COLO829 (cell line): ENCODE measurements at regions not wholly inside any gene's neighbourhood (a gene's known extent, or its start where the extent isn't known, plus 50 kb on each side); places are given as distances from the start of the nearest gene placed in this dataset.
"Not testable (repeated sequence)": the region's sequence is repeated elsewhere in the genome, so short reads cannot be mapped to it uniquely, and the experiment has no call there.

ENCODE experiments used
- DNase-seq: peaks from one replicate; pipeline ENCODE4 v3.0.0; 2012; ENCODE audit warnings: low spot score

DNA sequence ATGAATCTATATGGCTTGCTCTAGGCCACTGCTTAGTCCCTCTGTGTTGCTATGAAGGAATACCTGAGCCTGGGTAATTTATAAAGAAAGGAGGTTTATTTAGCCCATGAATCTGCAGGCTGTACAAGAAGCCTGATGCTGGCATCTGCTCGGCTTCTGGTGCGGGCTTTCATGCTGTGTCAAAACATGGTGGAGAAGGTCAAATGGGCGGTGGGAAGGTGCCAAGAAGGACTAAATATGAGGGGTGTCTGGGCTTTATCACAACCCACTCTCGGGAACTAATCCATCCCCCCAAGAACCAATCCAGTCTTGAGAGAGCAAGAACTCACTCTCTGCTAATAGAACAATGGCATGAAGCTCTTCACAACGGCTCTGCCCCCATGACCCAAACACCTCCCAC lies 481.6 kb downstream of the EIPR1 start:
- DNase-seq = no peak

- DNase-seq = not testable (repeated sequence)
These were observed 483.6 kb downstream of the EIPR1 start for GRCh38 chr2:2894011-2894410.

- no peak for DNase-seq
These were observed 484.7 kb downstream of the EIPR1 start for GRCh38 chr2:2892892-2893291.

GRCh38 chr2:2892378-2892777 lies 485.2 kb downstream of the EIPR1 start:
- DNase-seq = no peak

DNA sequence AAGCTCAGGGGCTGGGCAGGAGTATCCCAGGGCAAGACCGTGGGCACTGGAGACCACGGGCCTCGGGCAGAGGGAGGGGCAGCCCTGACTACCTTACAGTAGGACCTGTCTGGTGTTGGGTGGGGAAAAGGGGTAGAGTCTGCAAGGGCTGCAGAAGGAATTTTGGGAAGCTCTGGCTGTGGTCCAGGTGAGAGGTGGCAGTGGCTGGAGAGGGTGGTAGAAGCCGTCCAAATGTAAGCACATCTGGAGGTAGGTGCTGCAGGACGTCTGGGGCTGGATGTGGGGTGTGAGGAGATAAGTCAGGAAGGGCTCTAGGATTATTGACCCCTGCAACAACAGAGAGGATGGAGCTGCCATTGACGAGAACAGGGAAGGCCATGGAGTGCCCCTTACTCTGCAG lies 486.7 kb downstream of the EIPR1 start:
- DNase-seq = no peak

DNA sequence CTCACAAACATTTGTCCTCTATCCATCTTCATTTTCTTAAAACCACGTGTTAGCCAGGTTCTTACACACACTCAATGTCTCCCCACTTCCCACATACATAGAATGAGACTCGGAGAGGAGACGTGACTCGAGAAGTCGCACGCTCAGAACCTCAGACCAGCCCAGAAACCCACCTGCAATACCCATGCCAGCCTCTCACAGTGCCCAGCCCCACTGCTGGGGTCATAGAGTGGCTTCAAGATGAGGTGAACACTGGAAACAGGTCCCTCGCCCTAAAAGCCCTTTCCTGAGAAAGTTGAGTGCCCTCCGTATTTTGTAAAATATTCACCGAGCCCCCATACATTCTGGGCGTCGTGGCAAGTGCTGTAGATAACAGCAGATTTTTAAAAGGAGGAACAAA lies 487.4 kb downstream of the EIPR1 start:
- DNase-seq = no peak

DNA sequence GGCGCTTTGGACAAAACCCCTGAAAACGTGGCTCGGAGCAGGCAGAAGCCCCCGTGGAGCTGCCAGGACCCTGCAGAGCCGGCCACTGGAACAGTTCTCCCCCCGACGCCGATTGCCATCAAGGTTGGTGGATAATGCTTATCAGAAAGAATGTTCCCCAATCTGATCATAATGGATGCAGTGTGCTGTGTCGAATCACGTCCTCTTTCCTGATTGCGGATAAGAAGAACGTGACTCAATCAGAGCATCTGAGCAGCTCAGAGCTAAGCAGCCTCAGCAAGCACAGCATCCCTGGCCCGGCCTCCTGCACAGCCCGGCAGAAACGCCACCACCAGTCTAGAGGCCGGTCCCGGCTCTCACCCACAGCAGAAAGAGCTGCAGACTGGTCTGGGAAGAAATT lies 488.0 kb downstream of the EIPR1 start:
- no peak for DNase-seq

GRCh38 chr2:2889141-2889540 lies 488.5 kb downstream of the EIPR1 start:
- DNase-seq = no peak

- no peak for DNase-seq
These were observed 489.7 kb downstream of the EIPR1 start for GRCh38 chr2:2887772-2888387.

GRCh38 chr2:2886922-2887321 lies 490.7 kb downstream of the EIPR1 start:
- no peak for DNase-seq

DNA sequence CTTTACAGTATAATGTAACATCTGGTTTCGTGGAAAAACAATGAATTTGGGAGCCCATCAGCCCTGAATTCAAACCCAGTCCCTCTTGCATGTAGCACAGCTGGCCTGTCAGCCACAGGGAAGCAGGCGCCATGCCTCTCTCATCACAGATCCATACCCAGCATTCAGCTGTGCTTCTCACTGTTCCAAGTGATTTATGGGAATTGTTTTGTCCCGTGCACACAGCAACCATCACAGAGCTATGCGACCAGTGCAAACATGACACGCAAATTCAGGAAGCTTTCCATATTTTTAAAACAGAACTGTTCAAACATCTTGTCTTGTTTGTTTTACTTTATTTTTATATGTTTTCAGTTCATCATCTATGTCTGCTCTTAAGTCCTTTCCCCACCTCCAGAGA lies 496.1 kb downstream of the EIPR1 start:
- no peak for DNase-seq

DNA sequence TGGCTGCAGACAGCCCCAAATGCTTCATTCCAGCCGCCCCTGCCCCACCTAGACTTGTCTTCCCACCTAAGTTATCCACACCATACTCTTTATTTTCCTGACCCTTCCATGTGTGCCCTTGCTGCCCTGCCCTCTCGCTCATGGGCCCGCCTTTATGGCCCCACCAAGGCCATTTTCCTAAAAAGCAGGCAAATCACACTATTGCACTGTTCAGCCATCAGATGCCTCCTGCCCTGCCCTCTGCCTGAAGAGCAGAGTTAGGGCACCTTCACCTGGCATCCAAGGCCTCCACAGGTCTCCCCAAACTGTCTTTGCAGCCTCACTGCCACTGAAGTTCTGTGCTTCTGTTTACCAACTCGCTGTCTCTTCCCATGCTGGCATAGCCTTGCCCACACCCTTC lies 496.7 kb downstream of the EIPR1 start:
- no peak for DNase-seq

GRCh38 chr2:2879781-2880180 lies 497.8 kb downstream of the EIPR1 start:
- DNase-seq = no peak

- no peak for DNase-seq
These were observed 498.5 kb downstream of the EIPR1 start for GRCh38 chr2:2879071-2879470.

- DNase-seq = no peak
These were observed 500.2 kb downstream of the EIPR1 start for GRCh38 chr2:2877427-2877826.

- DNase-seq = no peak
These were observed 501.0 kb downstream of the EIPR1 start for GRCh38 chr2:2876331-2877221.

DNA sequence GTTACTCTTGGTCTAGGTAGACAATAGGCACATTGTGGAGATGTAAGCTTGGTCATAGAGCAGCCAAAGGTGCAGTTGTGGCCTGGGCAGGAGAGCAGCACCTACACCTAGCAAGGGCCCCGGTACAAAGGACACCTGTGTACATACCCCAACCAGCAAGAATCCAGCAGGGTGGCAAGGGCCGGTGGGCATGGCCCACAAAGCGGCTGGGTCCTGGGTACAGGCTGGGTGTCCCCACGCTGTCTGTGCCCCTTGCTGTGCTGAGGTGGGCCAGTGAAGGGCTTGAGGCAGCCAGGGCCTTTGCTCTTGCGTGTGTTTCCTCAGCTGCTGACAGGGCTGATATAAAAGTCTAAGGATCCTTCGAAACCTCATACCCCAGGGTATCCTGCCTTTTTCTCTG lies 501.8 kb downstream of the EIPR1 start:
- DNase-seq = no peak

DNA sequence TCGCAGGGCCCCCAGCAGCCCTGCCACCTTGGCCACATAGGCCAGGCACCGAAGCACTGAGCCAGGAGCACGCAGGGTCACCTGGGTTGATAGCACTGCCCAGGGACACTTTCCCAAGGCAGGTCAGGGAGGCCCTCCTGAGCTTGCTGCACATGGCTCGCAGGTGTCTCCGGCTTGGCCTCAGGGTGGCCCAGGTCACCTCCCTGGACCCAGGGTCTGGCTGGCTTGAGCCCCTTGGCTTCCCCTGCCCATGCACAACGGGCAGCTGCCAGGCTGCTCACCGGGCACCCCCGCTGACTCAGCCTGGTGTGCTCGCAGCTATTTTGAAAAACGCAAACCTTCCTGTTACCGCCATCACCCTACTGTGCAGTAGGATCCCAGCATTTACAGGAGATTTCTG lies 502.3 kb downstream of the EIPR1 start:
- DNase-seq = no peak

GRCh38 chr2:2874805-2875204 lies 502.8 kb downstream of the EIPR1 start:
- no peak for DNase-seq

GRCh38 chr2:2874341-2874740 lies 503.3 kb downstream of the EIPR1 start:
- DNase-seq = no peak

- DNase-seq = no peak
These were observed 504.2 kb downstream of the EIPR1 start for GRCh38 chr2:2873450-2873811.

- no peak for DNase-seq
These were observed 504.7 kb downstream of the EIPR1 start for GRCh38 chr2:2872713-2873449.

DNA sequence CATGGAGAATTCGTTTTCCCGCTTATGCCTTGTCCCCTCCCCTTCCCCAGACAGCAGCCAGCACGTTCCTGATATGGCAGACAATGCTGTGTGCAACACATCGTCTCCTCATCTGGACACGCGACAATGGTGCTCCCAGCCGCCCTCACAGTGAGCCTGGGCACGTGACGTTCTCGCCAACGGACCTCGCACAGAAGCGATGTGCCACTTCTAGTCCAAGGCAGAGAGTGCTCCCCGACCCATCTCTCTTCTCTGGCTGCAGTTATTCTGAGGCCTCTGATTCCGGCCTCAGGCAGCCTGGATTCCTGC lies 505.4 kb downstream of the EIPR1 start:
- DNase-seq = no peak
